Spleen (tissue), 7 donors: ENCODE measurements at regions not wholly inside any gene's neighbourhood (a gene's known extent, or its start where the extent isn't known, plus 50 kb on each side); places are given as distances from the start of the nearest gene placed in this dataset.

ENCODE experiments used
- POLR2A ChIP-seq, 3 donors: fragments of 450-650 bp; IDR thresholded peaks; one replicate each; pipeline ENCODE4 v1.5.1; 2017; ENCODE audit warnings: antibody characterized with exemption in 3 of 3, mild to moderate bottlenecking in 1 of 3
- POLR2AphosphoS5 ChIP-seq, 3 donors: sonication (generic); formaldehyde crosslinking; IDR thresholded peaks; one replicate each; pipeline ENCODE4 v1.5.1; 2017; ENCODE audit warnings: antibody characterized with exemption in 3 of 3
- TF ChIP-seq, protein P1 (sequence below), 11 experiments: fragments of 200-600 bp in 7 of 11; fragments of 450-650 bp in 4 of 11; sonication (generic) in 4 of 11; IDR thresholded peaks in 8 of 11; conservative IDR thresholded peaks in 3 of 11; 1 replicate in 7 of 11; 2 replicates in 4 of 11; pipeline versions ENCODE4 v1.4.0 to v1.8.0; 2016 to 2021; ENCODE audit warnings: antibody characterized with exemption in 11 of 11, inconsistent platforms in 4 of 11, mild to moderate bottlenecking in 1 of 11
- donor health status: DM: no; HTN: no; CAD: no; lungs with moderate emphysema.
- donor health status: DM: no; HTN: no; CAD: no.
- donor health status: DM: no; HTN: no; CAD: no.

DNA sequence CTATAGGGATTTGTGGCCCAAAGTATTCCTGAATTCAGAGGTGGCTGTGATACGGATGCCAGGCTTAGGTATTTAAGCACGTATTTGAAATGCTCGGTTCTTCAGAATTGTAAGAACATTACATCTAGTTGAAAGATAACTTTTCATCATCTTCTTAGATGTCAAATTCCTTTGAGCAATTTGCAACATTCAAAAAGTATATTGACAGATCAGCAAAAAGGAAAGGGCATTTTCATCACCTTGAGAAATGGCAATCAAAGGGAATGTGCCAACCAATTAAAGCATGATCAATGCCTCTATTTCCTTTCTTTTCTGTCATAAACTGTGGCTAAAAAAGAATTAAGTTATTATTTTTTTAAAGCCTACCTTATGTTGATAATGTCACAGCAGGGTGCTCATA lies 66.3 kb upstream of the LRRTM4 start:
- TF ChIP-seq, protein P1, sequence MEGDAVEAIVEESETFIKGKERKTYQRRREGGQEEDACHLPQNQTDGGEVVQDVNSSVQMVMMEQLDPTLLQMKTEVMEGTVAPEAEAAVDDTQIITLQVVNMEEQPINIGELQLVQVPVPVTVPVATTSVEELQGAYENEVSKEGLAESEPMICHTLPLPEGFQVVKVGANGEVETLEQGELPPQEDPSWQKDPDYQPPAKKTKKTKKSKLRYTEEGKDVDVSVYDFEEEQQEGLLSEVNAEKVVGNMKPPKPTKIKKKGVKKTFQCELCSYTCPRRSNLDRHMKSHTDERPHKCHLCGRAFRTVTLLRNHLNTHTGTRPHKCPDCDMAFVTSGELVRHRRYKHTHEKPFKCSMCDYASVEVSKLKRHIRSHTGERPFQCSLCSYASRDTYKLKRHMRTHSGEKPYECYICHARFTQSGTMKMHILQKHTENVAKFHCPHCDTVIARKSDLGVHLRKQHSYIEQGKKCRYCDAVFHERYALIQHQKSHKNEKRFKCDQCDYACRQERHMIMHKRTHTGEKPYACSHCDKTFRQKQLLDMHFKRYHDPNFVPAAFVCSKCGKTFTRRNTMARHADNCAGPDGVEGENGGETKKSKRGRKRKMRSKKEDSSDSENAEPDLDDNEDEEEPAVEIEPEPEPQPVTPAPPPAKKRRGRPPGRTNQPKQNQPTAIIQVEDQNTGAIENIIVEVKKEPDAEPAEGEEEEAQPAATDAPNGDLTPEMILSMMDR (IDR thresholded peaks at IDR 0.05 in 8 of 11, conservative IDR thresholded peaks at IDR 0.05 in 3 of 11), result no peak
- TF ChIP-seq POLR2A (IDR thresholded peaks at IDR 0.05) (no peak), POLR2AphosphoS5 (IDR thresholded peaks at IDR 0.05) (no peak)
